Esophagus squamous epithelium (tissue), 4 donors: ENCODE measurements at regions not wholly inside any gene's neighbourhood (a gene's known extent, or its start where the extent isn't known, plus 50 kb on each side); places are given as distances from the start of the nearest gene placed in this dataset.

Experiments
- CTCF ChIP-seq, 6 experiments: fragments of 450-650 bp in 4 of 6; fragments of 200-600 bp in 2 of 6; sonication (generic) in 2 of 6; IDR thresholded peaks; one replicate each; pipeline ENCODE4 v1.5.1; 2016 to 2019; ENCODE audit warnings: antibody characterized with exemption in 6 of 6, mild to moderate bottlenecking in 4 of 6, moderate library complexity in 4 of 6
- POLR2A ChIP-seq, 4 donors: fragments of 450-650 bp; IDR thresholded peaks; one replicate each; pipeline ENCODE4 v1.6.1; 2017; ENCODE audit warnings: antibody characterized with exemption in 4 of 4, mild to moderate bottlenecking in 4 of 4, moderate library complexity in 3 of 4

GRCh38 chr10:118116362-118116714 lies 69.6 kb upstream of the RAB11FIP2 start:
- TF ChIP-seq CTCF (IDR thresholded peaks at IDR 0.05) (no peak), POLR2A (IDR thresholded peaks at IDR 0.05) (no peak)
